ENCODE measurements at regions not wholly inside any gene's neighbourhood (a gene's known extent, or its start where the extent isn't known, plus 50 kb on each side); places are given as distances from the start of the nearest gene placed in this dataset.

DNA sequence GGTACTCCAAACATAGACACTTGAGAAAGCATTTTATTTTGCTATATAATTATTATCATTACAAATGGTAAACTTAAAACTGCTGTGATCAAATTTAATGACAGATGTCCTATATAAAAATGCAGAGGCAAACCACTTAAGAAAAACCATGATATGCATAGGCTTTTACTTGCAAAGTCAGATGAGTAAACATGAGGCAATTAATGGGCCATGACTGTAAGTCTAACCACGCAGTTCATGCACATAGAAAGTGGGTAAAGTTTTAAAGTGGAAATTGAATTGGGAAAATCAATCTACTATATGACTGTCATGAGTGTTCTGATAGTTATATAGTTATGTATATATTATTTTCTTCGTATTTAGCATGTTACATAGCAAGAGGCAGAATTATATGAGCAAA is 219.2 kb downstream of the PTPRC start:
- TF ChIP-seq, protein P1, sequence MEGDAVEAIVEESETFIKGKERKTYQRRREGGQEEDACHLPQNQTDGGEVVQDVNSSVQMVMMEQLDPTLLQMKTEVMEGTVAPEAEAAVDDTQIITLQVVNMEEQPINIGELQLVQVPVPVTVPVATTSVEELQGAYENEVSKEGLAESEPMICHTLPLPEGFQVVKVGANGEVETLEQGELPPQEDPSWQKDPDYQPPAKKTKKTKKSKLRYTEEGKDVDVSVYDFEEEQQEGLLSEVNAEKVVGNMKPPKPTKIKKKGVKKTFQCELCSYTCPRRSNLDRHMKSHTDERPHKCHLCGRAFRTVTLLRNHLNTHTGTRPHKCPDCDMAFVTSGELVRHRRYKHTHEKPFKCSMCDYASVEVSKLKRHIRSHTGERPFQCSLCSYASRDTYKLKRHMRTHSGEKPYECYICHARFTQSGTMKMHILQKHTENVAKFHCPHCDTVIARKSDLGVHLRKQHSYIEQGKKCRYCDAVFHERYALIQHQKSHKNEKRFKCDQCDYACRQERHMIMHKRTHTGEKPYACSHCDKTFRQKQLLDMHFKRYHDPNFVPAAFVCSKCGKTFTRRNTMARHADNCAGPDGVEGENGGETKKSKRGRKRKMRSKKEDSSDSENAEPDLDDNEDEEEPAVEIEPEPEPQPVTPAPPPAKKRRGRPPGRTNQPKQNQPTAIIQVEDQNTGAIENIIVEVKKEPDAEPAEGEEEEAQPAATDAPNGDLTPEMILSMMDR (IDR thresholded peaks at IDR 0.05; ENCODE audit: insufficient read depth, low read depth, low read length, missing control alignments) = no peak
- no peak for DNase-seq (ENCODE audit: low read depth)
- H3K4me3 ChIP-seq (ENCODE audit: low read depth, low read length) = no peak overlapping the region

- no peak for DNase-seq (ENCODE audit: low read depth)
- TF ChIP-seq, protein P1 (IDR thresholded peaks at IDR 0.05; ENCODE audit: insufficient read depth, low read depth, low read length, missing control alignments) = no peak
- no peak overlapping the region for H3K4me3 ChIP-seq (ENCODE audit: low read depth, low read length)
Observed at GRCh38 chr1:198860371-198860770, 221.5 kb downstream of the PTPRC start.

- no peak overlapping the region for H3K4me3 ChIP-seq (ENCODE audit: low read depth, low read length)
- TF ChIP-seq, protein P1 (IDR thresholded peaks at IDR 0.05; ENCODE audit: insufficient read depth, low read depth, low read length, missing control alignments) = no peak
- DNase-seq (ENCODE audit: low read depth) = no peak
Observed at GRCh38 chr1:198861636-198862035, 222.8 kb downstream of the PTPRC start.

DNA sequence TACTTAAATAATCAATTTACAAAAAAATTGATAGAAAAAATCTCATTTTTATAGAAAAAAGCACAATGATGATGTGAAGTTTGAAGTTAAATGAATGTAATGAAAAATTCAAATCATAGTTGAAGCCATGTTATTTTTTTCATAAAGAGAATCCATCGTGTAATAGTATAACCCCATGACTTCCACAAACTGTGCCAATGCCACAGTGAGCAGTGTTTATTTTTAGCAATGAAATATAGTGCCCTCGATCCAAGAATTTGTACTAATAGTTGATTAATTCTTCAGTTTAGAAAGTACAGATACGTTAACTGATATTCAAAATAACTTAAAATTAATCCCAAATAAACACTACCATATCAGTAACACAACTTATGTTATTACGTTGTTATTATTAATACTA is 225.9 kb downstream of the PTPRC start:
- TF ChIP-seq, protein P1 (IDR thresholded peaks at IDR 0.05; ENCODE audit: insufficient read depth, low read depth, low read length, missing control alignments) = no peak
- no peak for DNase-seq (ENCODE audit: low read depth)
- H3K4me3 ChIP-seq (ENCODE audit: low read depth, low read length) = no peak overlapping the region

DNA sequence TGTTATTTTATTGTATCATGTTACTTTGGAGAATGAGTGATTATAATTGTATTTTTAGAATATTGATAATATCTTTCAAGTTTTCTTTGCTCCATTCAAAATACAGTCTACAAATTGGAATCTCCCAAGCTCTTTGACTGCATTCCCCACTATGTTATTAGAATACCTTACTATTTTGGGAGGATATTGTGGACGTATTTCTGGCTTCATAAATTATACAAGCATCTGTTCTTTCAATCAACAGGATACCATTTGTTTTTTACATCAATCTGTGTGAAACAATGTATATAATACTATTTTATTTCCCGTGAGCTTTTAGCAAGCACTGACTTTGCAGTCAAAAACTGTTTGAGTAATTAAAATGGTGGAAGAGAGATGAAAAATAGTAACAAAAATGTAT is 226.5 kb downstream of the PTPRC start:
- no peak for DNase-seq (ENCODE audit: low read depth)
- TF ChIP-seq, protein P1 (IDR thresholded peaks at IDR 0.05; ENCODE audit: insufficient read depth, low read depth, low read length, missing control alignments) = no peak
- H3K4me3 ChIP-seq (ENCODE audit: low read depth, low read length) = no peak overlapping the region

GRCh38 chr1:198867182-198867581 is 228.3 kb downstream of the PTPRC start:
- TF ChIP-seq, protein P1 (IDR thresholded peaks at IDR 0.05; ENCODE audit: insufficient read depth, low read depth, low read length, missing control alignments) = no peak
- no peak for DNase-seq (ENCODE audit: low read depth)
- H3K4me3 ChIP-seq (ENCODE audit: low read depth, low read length) = no peak overlapping the region

DNA sequence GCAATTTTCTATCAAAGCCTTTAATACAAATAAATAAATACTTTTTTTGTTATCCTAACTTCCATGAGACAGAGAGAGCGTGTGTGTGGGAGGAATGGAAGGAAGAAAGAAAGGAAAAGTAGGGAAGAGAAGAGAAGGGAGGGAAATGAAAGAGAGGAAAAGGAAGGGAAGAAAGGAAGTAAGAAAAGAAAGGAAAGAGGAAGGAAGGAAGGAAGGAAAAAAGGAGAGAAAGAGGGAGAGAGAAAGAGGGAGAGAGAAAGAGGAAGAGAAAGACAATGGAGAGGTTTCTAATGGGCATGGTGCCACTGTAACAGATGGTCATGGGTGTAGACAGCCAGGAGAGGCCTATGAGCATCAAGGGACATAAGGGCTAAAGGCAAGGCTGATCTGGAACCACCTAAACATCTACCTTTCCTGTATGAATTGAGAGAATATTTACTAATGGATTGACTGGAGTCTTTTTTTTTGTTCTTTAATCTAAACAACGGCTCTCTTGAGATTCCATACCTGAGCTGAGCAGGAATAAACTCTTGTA is 234.9 kb downstream of the PTPRC start:
- H3K4me3 ChIP-seq (ENCODE audit: low read depth, low read length) = no peak overlapping the region
- DNase-seq (ENCODE audit: low read depth) = no peak

More for the DNA sequence above, 234.9 kb downstream of the PTPRC start:
- TF ChIP-seq, protein P1 (IDR thresholded peaks at IDR 0.05; ENCODE audit: insufficient read depth, low read depth, low read length, missing control alignments) = no peak

Measured in GM12865 (cell line).